ENCODE measurements at regions not wholly inside any gene's neighbourhood (a gene's known extent, or its start where the extent isn't known, plus 50 kb on each side); places are given as distances from the start of the nearest gene placed in this dataset.

- TF ChIP-seq JAZF1 (CRISPR knock-in tag; IDR thresholded peaks at IDR 0.05), result no peak
These were observed 152.4 kb downstream of the ACTR3B start (continued) for GRCh38 chr7:152911922-152912321.

- peaks cover 12% of the 10 kb centered on the region for H3K4me1 Mint-ChIP-seq
- no peaks in the 10 kb centered on the region for H3K36me3 Mint-ChIP-seq
- ATAC-seq (no peak), DNase-seq (ENCODE audit: low spot score) (no peak)
- ChIA-PET CTCF (no interaction called here), POLR2A (no interaction called here)
- no peaks in the 10 kb centered on the region for H3K9me3 Mint-ChIP-seq
- no peak overlapping the region for H3K27ac Mint-ChIP-seq
- no peaks in the 10 kb centered on the region for H3K27me3 Mint-ChIP-seq (ENCODE audit: low read depth)
- TF ChIP-seq CREM (CRISPR knock-in tag; IDR thresholded peaks at IDR 0.05) (no peak), PRDM15 (CRISPR knock-in tag; IDR thresholded peaks at IDR 0.05) (no peak), SOX15 (CRISPR knock-in tag; IDR thresholded peaks at IDR 0.05) (no peak), TCF7 (CRISPR knock-in tag; IDR thresholded peaks at IDR 0.05; ENCODE audit: low read depth) (no peak), ZBTB21 (CRISPR knock-in tag; IDR thresholded peaks at IDR 0.05; ENCODE audit: borderline replicate concordance) (no peak), TP53 (CRISPR knock-in tag; IDR thresholded peaks at IDR 0.05) (no peak), NR1H2 (CRISPR knock-in tag; IDR thresholded peaks at IDR 0.05) (no peak), ZNF423 (CRISPR knock-in tag; IDR thresholded peaks at IDR 0.05) (no peak), NR3C1 (CRISPR knock-in tag; conservative IDR thresholded peaks at IDR 0.05; ENCODE audit: low read depth) (no peak), PRRX2 (CRISPR knock-in tag; IDR thresholded peaks at IDR 0.05) (no peak), GABPB1 (CRISPR knock-in tag; IDR thresholded peaks at IDR 0.05) (no peak), IRF1 (CRISPR knock-in tag; IDR thresholded peaks at IDR 0.05) (no peak), SMAD4 (CRISPR knock-in tag; IDR thresholded peaks at IDR 0.05) (no peak), ZNF138 (CRISPR knock-in tag; conservative IDR thresholded peaks at IDR 0.05) (no peak), ATF2 (CRISPR knock-in tag; IDR thresholded peaks at IDR 0.05; ENCODE audit: borderline replicate concordance, low read depth) (no peak), NR2C2 (CRISPR knock-in tag; IDR thresholded peaks at IDR 0.05) (no peak), NFE2L1 (CRISPR knock-in tag; IDR thresholded peaks at IDR 0.05) (no peak), RELA (CRISPR knock-in tag; IDR thresholded peaks at IDR 0.05; ENCODE audit: borderline replicate concordance) (no peak), E2F5 (CRISPR knock-in tag; IDR thresholded peaks at IDR 0.05) (no peak), SP1 (CRISPR knock-in tag; conservative IDR thresholded peaks at IDR 0.05) (no peak)
- no peak overlapping the region for H3K4me3 Mint-ChIP-seq
These were observed 153.0 kb downstream of the ACTR3B start for GRCh38 chr7:152912511-152912910.

- H3K36me3 Mint-ChIP-seq, result 0 out of 2 replicates have a peak, but pooled peaks cover 3% of the 10 kb centered on the region
- ChIA-PET POLR2A (no interaction called here), CTCF (no interaction called here)
- H3K27ac Mint-ChIP-seq, result no peak overlapping the region
- ATAC-seq (no peak), DNase-seq (ENCODE audit: low spot score) (no peak)
- no peak overlapping the region for H3K4me3 Mint-ChIP-seq
- H3K4me1 Mint-ChIP-seq, result peaks cover 12% of the 10 kb centered on the region
- peaks cover 3% of the 10 kb centered on the region; the same call in 1 of the 2 replicates for H3K27me3 Mint-ChIP-seq (ENCODE audit: low read depth)
- H3K9me3 Mint-ChIP-seq, result peaks cover 8% of the 10 kb centered on the region
- TF ChIP-seq TCF7 (CRISPR knock-in tag; IDR thresholded peaks at IDR 0.05; ENCODE audit: low read depth) (no peak), E2F1 (CRISPR knock-in tag; IDR thresholded peaks at IDR 0.05) (no peak), SOX15 (CRISPR knock-in tag; IDR thresholded peaks at IDR 0.05) (no peak), PREB (CRISPR knock-in tag; IDR thresholded peaks at IDR 0.05; ENCODE audit: borderline replicate concordance) (no peak), ZNF512 (CRISPR knock-in tag; IDR thresholded peaks at IDR 0.05; ENCODE audit: borderline replicate concordance) (no peak), CDX4 (CRISPR knock-in tag; IDR thresholded peaks at IDR 0.05; ENCODE audit: borderline replicate concordance) (no peak)
These were observed 153.9 kb downstream of the ACTR3B start for GRCh38 chr7:152913492-152913891.

Data from WTC11 (cell line).